CD4-positive, alpha-beta T cell (primary cell): ENCODE measurements at regions not wholly inside any gene's neighbourhood (a gene's known extent, or its start where the extent isn't known, plus 50 kb on each side); places are given as distances from the start of the nearest gene placed in this dataset.

Experiments used
- ATAC-seq: fragments of 200-7000 bp; cut with Tn5 transposase; one replicate; pipeline ENCODE4 v1.10.0; 2022; ENCODE audit warnings: mild to moderate bottlenecking; ENCODE audit not compliant: poor library complexity
- CTCF ChIA-PET: fragments of 350-600 bp; sonication (Branson Sonifier 250); formaldehyde crosslinking; loops from one replicate; lab custom pipeline; 2021; ENCODE audit warnings: antibody characterized with exemption, inconsistent platforms; lab: Charles Lee
- POLR2A ChIA-PET: fragments of 350-600 bp; sonication (Branson Sonifier 250); formaldehyde crosslinking; loops from one replicate; lab custom pipeline; 2021; ENCODE audit warnings: antibody characterized with exemption, inconsistent platforms; lab: Charles Lee
- DNase-seq, 14 experiments: peaks; one replicate each; pipeline ENCODE4 v3.0.0-alpha.2; 2013 to 2020; ENCODE audit warnings: mixed read lengths in 2 of 14
- H3K27ac ChIP-seq, 2 donors: one replicate each; pipeline versions ENCODE4 v1.5.1 to v1.7.0; 2013; ENCODE audit warnings: low read length in 2 of 2, low read depth in 1 of 2, mild to moderate bottlenecking in 1 of 2
- H3K27me3 ChIP-seq, 2 experiments: 1 replicate in 1 of 2; 2 replicates in 1 of 2; pipeline versions ENCODE4 v1.6.1 to v1.7.0; 2013; ENCODE audit warnings: low read length in 2 of 2, control low read depth in 1 of 2, mild to moderate bottlenecking in 1 of 2, moderate library complexity in 1 of 2; ENCODE audit not compliant: insufficient read depth in 2 of 2, control insufficient read depth in 1 of 2
- H3K36me3 ChIP-seq: one replicate; pipeline ENCODE4 v1.6.1; 2013; ENCODE audit warnings: low read length, control low read depth; ENCODE audit not compliant: insufficient read depth
- H3K4me1 ChIP-seq: one replicate; pipeline ENCODE4 v1.6.1; 2013; ENCODE audit warnings: low read length, control low read depth; ENCODE audit not compliant: insufficient read depth
- H3K4me3 ChIP-seq: one replicate; pipeline ENCODE4 v1.5.1; 2013; ENCODE audit warnings: mild to moderate bottlenecking, low read length, moderate library complexity
- H3K9me3 ChIP-seq, 2 experiments: 1 replicate in 1 of 2; 2 replicates in 1 of 2; pipeline versions ENCODE4 v1.6.1 to v1.7.0; 2013; ENCODE audit warnings: low read length in 2 of 2, mild to moderate bottlenecking in 2 of 2, control low read depth in 1 of 2, moderate library complexity in 1 of 2; ENCODE audit not compliant: control insufficient read depth in 1 of 2, insufficient read depth in 1 of 2
- H3K27ac Mint-ChIP-seq: one replicate; pipeline ENCODE4 v1.8.0; 2020; ENCODE audit warnings: mixed read lengths
- H3K27me3 Mint-ChIP-seq: one replicate; pipeline ENCODE4 v1.8.0; 2021; ENCODE audit warnings: mixed read lengths
- H3K36me3 Mint-ChIP-seq: one replicate; pipeline ENCODE4 v1.8.0; 2021; ENCODE audit warnings: low read depth, mixed read lengths
- H3K4me1 Mint-ChIP-seq: one replicate; pipeline ENCODE4 v1.8.0; 2021; ENCODE audit warnings: low read depth, mixed read lengths
- H3K4me3 Mint-ChIP-seq: one replicate; pipeline ENCODE4 v1.8.0; 2020; ENCODE audit warnings: mild to moderate bottlenecking, mixed read lengths
- H3K9me3 Mint-ChIP-seq: one replicate; pipeline ENCODE4 v1.8.0; 2020; ENCODE audit warnings: mixed read lengths
- CTCF ChIP-seq: fragments of 200-600 bp; IDR thresholded peaks from one replicate; pipeline ENCODE4 v1.8.0; 2022; ENCODE audit warnings: antibody characterized with exemption, mild to moderate bottlenecking
- intact Hi-C, 2 experiments: fragments of 100-400 bp; cut with DNase I in 1 of 2; cut with micrococcal nuclease in 1 of 2; formaldehyde crosslinking; loops; one replicate each; pipeline versions ENCODE4 v1.15.1 to v1.9.0; 2023 to 2025; cut with DNase I, micrococcal nuclease

GRCh38 chr10:81065474-81065873 lies 527.8 kb downstream of the SH2D4B start:
- CTCF ChIA-PET = no interaction called here
- Histone ChIP-seq H3K27ac (no peak overlapping the region), H3K4me3 (no peak overlapping the region), H3K27me3 (no peaks in the 10 kb centered on the region), H3K36me3 (no peaks in the 10 kb centered on the region), H3K4me1 (no peaks in the 10 kb centered on the region), H3K9me3 (no peaks in the 10 kb centered on the region)
- H3K27ac Mint-ChIP-seq = no peak overlapping the region
- no peak overlapping the region for H3K4me3 Mint-ChIP-seq
- DNase-seq = no peak
- no peaks in the 10 kb centered on the region for H3K4me1 Mint-ChIP-seq
- H3K9me3 Mint-ChIP-seq = no peaks in the 10 kb centered on the region
- intact Hi-C loops = no loop called here
- no peak for ATAC-seq
- no peaks in the 10 kb centered on the region for H3K36me3 Mint-ChIP-seq
- POLR2A ChIA-PET = no interaction called here
- no peak for TF ChIP-seq CTCF
- no peaks in the 10 kb centered on the region for H3K27me3 Mint-ChIP-seq

- no peak overlapping the region for H3K4me3 Mint-ChIP-seq
- TF ChIP-seq CTCF = no peak
- Histone ChIP-seq H3K4me3 (no peak overlapping the region), H3K9me3 (no peaks in the 10 kb centered on the region), H3K36me3 (no peaks in the 10 kb centered on the region), H3K4me1 (no peaks in the 10 kb centered on the region), H3K27ac (no peak overlapping the region), H3K27me3 (no peaks in the 10 kb centered on the region)
- POLR2A ChIA-PET = no interaction called here
- no peak overlapping the region for H3K27ac Mint-ChIP-seq
- H3K9me3 Mint-ChIP-seq = no peaks in the 10 kb centered on the region
- CTCF ChIA-PET = no interaction called here
- intact Hi-C loops = no loop called here
- H3K36me3 Mint-ChIP-seq = no peaks in the 10 kb centered on the region
- no peak for ATAC-seq
- no peaks in the 10 kb centered on the region for H3K4me1 Mint-ChIP-seq
- no peak for DNase-seq
- no peaks in the 10 kb centered on the region for H3K27me3 Mint-ChIP-seq
Measured at GRCh38 chr10:81068460-81068859, 530.8 kb downstream of the SH2D4B start.

- H3K4me1 Mint-ChIP-seq = no peaks in the 10 kb centered on the region
- no peaks in the 10 kb centered on the region for H3K9me3 Mint-ChIP-seq
- no peaks in the 10 kb centered on the region for H3K36me3 Mint-ChIP-seq
- Histone ChIP-seq H3K9me3 (no peaks in the 10 kb centered on the region), H3K4me3 (no peak overlapping the region), H3K27ac (no peak overlapping the region), H3K4me1 (no peaks in the 10 kb centered on the region), H3K27me3 (no peaks in the 10 kb centered on the region), H3K36me3 (no peaks in the 10 kb centered on the region)
- DNase-seq (no peak), ATAC-seq (no peak)
- TF ChIP-seq CTCF = no peak
- H3K27ac Mint-ChIP-seq = no peak overlapping the region
- intact Hi-C loops = no loop called here
- no peak overlapping the region for H3K4me3 Mint-ChIP-seq
- ChIA-PET CTCF (no interaction called here), POLR2A (no interaction called here)
- H3K27me3 Mint-ChIP-seq = no peaks in the 10 kb centered on the region
Measured at GRCh38 chr10:81071087-81071796, 533.5 kb downstream of the SH2D4B start.
